Erythroblast (primary cell): ENCODE measurements at regions not wholly inside any gene's neighbourhood (a gene's known extent, or its start where the extent isn't known, plus 50 kb on each side); places are given as distances from the start of the nearest gene placed in this dataset.

Experiments used
- GATA1 ChIP-seq: IDR thresholded peaks from 2 replicates; pipeline ENCODE4 v1.6.1; 2011; ENCODE audit warnings: low read depth, mild to moderate bottlenecking, control low read depth, low read length, moderate library complexity
- POLR2A ChIP-seq: IDR thresholded peaks from 2 replicates; pipeline ENCODE4 v1.6.1; 2011; ENCODE audit warnings: mild to moderate bottlenecking, low read length

DNA sequence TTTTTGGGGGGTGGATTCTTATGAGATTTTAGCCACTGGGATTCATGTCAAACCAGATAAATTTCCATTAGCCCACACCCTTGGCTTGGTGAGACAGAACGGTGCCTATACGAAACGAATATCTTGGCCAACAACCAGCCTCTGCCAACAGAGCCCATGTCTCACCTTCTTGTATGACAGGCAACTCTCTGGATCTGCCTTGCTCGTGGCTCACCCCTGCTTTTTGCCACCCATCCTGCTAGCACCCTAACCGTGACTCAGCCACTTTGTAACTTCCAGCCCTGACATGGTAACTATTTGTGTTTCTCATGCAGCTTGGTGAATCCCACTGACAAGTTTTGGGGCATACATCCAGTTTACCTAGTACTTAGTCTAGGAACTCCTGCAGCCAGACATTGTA, 457.0 kb downstream of the SPATA31D1 start:
- no peak for TF ChIP-seq POLR2A
- TF ChIP-seq GATA1: no peak
